Tibial nerve (tissue), 4 donors: ENCODE measurements at regions not wholly inside any gene's neighbourhood (a gene's known extent, or its start where the extent isn't known, plus 50 kb on each side); places are given as distances from the start of the nearest gene placed in this dataset.

Experiments used
- DNase-seq, 2 donors: peaks; one replicate each; pipeline ENCODE4 v3.0.0-alpha.2; 2019; ENCODE audit warnings: low spot score in 2 of 2
- H3K27ac ChIP-seq, 4 donors: fragments of 200-600 bp; sonication (generic) in 3 of 4; one replicate each; pipeline ENCODE4 v1.5.1; 2017 to 2019; ENCODE audit warnings: mild to moderate bottlenecking in 1 of 4
- H3K27me3 ChIP-seq, 2 donors: fragments of 200-600 bp; sonication (generic) in 1 of 2; one replicate each; pipeline versions ENCODE4 v1.5.1 to v1.6.0; 2017 to 2019
- H3K36me3 ChIP-seq, 3 donors: fragments of 200-600 bp; sonication (generic); one replicate each; pipeline ENCODE4 v1.5.1; 2018 to 2019
- H3K4me1 ChIP-seq, 4 donors: fragments of 200-600 bp; sonication (generic) in 3 of 4; one replicate each; pipeline ENCODE4 v1.5.1; 2017 to 2019
- H3K4me3 ChIP-seq, 4 donors: fragments of 200-600 bp; sonication (generic) in 3 of 4; one replicate each; pipeline ENCODE4 v1.5.1; 2017 to 2019; ENCODE audit warnings: mild to moderate bottlenecking in 1 of 4, moderate library complexity in 1 of 4
- H3K9me3 ChIP-seq, 4 donors: fragments of 200-600 bp; sonication (generic) in 3 of 4; one replicate each; pipeline ENCODE4 v1.5.1; 2017 to 2019
- EP300 ChIP-seq, 2 donors: sonication (generic); formaldehyde crosslinking; IDR thresholded peaks; one replicate each; pipeline ENCODE4 v1.6.1; 2017; ENCODE audit warnings: antibody characterized with exemption in 2 of 2, mild to moderate bottlenecking in 1 of 2
- POLR2A ChIP-seq, 2 donors: fragments of 450-650 bp; IDR thresholded peaks; one replicate each; pipeline ENCODE4 v1.6.1; 2017; ENCODE audit warnings: antibody characterized with exemption in 2 of 2, mild to moderate bottlenecking in 2 of 2, moderate library complexity in 2 of 2
- WGBS, 2 donors: methylation state at CpG; one replicate each; pipeline ENCODE4 v1.1.5; 2018; 5-methylcytosine and 5-hydroxymethylcytosine counted together
- TF ChIP-seq, protein P1 (sequence below), 5 experiments: fragments of 200-600 bp in 3 of 5; fragments of 450-650 bp in 2 of 5; sonication (generic) in 3 of 5; IDR thresholded peaks; one replicate each; pipeline ENCODE4 v1.5.1; 2016 to 2019; ENCODE audit warnings: antibody characterized with exemption in 5 of 5, mild to moderate bottlenecking in 3 of 5, moderate library complexity in 2 of 5

DNA sequence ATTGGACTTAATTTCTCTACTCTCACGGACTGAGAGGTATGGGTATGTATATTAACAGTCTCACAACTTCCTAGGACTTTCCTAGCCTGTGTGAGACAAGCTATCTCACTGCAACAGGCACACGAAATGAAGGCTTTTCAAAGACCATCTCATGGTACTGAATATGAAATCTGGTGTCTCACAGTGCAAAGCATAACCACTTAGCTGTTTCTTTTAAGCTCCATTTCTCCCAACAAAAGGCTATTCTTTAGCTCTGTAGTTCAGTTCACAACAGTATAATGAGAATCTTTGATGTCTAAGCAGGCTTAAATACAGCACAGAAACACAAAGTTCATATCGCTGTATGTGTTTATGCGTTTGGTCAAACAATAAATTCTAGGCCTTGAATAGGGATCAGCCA lies 116.2 kb upstream of the PCDH18 start:
- DNase-seq: no peak
- Histone ChIP-seq H3K4me1 (peaks cover 0 to 6% (median 0%) of the 10 kb centered on the region in 4 donors), H3K36me3 (no peaks in the 10 kb centered on the region), H3K27ac (no peak overlapping the region), H3K4me3 (no peak overlapping the region), H3K9me3 (no peaks in the 10 kb centered on the region), H3K27me3 (no peaks in the 10 kb centered on the region)
- WGBS, 2 donors: 48 to 49% methylated on average over 4 of the region's 4 CpGs
- no peak for TF ChIP-seq EP300 (IDR thresholded peaks at IDR 0.05)
- TF ChIP-seq POLR2A (IDR thresholded peaks at IDR 0.05): no peak
- TF ChIP-seq, protein P1, sequence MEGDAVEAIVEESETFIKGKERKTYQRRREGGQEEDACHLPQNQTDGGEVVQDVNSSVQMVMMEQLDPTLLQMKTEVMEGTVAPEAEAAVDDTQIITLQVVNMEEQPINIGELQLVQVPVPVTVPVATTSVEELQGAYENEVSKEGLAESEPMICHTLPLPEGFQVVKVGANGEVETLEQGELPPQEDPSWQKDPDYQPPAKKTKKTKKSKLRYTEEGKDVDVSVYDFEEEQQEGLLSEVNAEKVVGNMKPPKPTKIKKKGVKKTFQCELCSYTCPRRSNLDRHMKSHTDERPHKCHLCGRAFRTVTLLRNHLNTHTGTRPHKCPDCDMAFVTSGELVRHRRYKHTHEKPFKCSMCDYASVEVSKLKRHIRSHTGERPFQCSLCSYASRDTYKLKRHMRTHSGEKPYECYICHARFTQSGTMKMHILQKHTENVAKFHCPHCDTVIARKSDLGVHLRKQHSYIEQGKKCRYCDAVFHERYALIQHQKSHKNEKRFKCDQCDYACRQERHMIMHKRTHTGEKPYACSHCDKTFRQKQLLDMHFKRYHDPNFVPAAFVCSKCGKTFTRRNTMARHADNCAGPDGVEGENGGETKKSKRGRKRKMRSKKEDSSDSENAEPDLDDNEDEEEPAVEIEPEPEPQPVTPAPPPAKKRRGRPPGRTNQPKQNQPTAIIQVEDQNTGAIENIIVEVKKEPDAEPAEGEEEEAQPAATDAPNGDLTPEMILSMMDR (IDR thresholded peaks at IDR 0.05): no peak

DNA sequence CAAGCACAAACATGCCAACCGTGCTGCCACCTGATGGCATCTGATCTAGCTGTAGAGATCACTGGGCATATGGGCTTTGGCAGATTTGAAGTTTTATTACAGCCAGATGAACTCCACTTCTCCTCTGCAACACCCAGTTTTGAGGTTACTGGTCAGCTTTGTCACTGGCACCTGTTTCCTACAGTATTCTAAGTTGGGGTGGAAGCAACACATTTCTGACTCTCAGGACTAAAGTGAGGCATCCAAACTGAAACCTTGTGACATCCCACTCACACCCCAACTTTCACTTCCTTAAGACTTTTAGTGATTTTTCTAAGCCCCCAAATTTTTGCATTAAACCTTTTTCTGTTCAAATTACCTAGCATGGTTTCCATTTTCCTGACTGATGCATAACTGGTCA lies 115.1 kb upstream of the PCDH18 start:
- H3K27ac ChIP-seq: no peak overlapping the region
- H3K36me3 ChIP-seq: no peaks in the 10 kb centered on the region
- no peak overlapping the region for H3K4me3 ChIP-seq
- 97 to 100% methylated on average over 1 of the region's 1 CpG for WGBS, 2 donors
- H3K9me3 ChIP-seq: no peaks in the 10 kb centered on the region
- peaks cover 0 to under 1% (median 0%) of the 10 kb centered on the region in 4 donors for H3K4me1 ChIP-seq
- TF ChIP-seq EP300 (IDR thresholded peaks at IDR 0.05) (no peak), POLR2A (IDR thresholded peaks at IDR 0.05) (no peak)
- TF ChIP-seq, protein P1 (IDR thresholded peaks at IDR 0.05): no peak
- no peak for DNase-seq
- no peaks in the 10 kb centered on the region for H3K27me3 ChIP-seq

DNA sequence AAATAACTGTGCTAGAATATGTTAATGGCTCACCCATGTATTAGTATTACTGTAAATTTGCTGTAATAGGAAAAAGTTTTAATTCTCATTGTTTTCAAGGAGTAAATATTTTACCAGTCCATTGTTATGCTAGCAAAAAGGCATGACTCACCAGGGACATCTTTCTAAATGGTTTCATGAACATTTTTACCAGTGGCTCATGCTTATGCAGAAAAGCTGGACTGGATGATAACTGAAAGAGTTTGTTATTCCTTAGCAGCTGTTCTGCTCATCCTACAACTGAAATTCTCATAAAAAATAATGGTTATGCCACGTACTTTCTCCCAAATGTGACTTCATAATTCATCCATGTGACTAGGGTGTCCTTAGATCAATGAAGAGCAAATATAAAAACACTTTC lies 111.9 kb upstream of the PCDH18 start:
- WGBS, 2 donors: 62 to 81% methylated on average over 1 of the region's 1 CpG
- H3K4me3 ChIP-seq: no peak overlapping the region
- TF ChIP-seq POLR2A (IDR thresholded peaks at IDR 0.05) (no peak), EP300 (IDR thresholded peaks at IDR 0.05) (no peak)
- TF ChIP-seq, protein P1 (IDR thresholded peaks at IDR 0.05): no peak
- no peak overlapping the region for H3K27ac ChIP-seq
- H3K27me3 ChIP-seq: no peaks in the 10 kb centered on the region
- no peaks in the 10 kb centered on the region for H3K4me1 ChIP-seq
- no peak for DNase-seq
- no peaks in the 10 kb centered on the region for H3K36me3 ChIP-seq
- H3K9me3 ChIP-seq: no peaks in the 10 kb centered on the region

DNA sequence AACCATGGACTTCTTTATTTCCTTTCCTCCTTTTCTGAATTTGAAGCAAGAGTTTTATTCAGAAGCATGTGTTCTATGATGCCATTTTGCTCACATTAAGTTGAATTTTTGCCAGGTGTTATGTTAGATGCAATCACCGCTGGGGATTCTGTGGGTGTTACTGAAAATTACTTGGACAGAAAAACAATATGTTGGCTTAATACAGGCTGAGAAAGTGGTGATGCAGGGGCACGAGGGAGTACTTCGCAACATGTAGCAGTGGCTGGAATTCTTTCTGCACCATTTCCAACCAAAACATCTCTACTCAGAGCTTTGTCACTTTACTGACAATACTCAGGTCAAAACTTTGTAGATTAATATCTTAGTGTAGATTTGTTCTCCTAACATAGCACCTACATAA lies 109.2 kb upstream of the PCDH18 start:
- Histone ChIP-seq H3K27me3 (no peaks in the 10 kb centered on the region), H3K4me1 (no peaks in the 10 kb centered on the region), H3K4me3 (no peak overlapping the region), H3K36me3 (no peaks in the 10 kb centered on the region), H3K9me3 (no peaks in the 10 kb centered on the region), H3K27ac (no peak overlapping the region)
- 53 to 61% methylated on average over 3 of the region's 3 CpGs for WGBS, 2 donors
- TF ChIP-seq EP300 (IDR thresholded peaks at IDR 0.05): peak in 1 of 2 donors; percentile 75
- TF ChIP-seq, protein P1 (IDR thresholded peaks at IDR 0.05): no peak
- DNase-seq: peak in 1 of 2 donors; percentile 57

DNA sequence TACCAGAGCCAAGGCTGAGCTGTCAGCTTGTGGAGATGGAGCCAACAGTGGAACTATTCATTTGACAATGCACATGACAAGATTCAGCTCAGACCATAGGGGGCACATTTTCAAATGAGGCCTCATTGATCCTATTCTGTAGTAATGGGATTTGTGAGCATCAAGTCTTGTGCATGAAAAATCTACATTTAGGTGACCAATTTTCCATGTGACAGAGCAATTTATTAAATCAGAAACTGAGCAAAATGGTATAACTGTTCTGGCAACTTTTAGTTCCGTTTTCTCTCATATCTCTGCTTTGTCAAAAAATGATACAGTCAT lies 108.5 kb upstream of the PCDH18 start:
- Histone ChIP-seq H3K27me3 (no peaks in the 10 kb centered on the region), H3K4me3 (no peak overlapping the region), H3K4me1 (no peaks in the 10 kb centered on the region), H3K9me3 (no peaks in the 10 kb centered on the region), H3K27ac (no peak overlapping the region), H3K36me3 (no peaks in the 10 kb centered on the region)
- TF ChIP-seq POLR2A (IDR thresholded peaks at IDR 0.05): no peak
- TF ChIP-seq EP300 (IDR thresholded peaks at IDR 0.05): no peak
- TF ChIP-seq, protein P1 (IDR thresholded peaks at IDR 0.05): no peak
- no peak for DNase-seq
- WGBS, 2 donors: 92 to 93% methylated on average over 1 of the region's 1 CpG
